ENCODE measurements at regions not wholly inside any gene's neighbourhood (a gene's known extent, or its start where the extent isn't known, plus 50 kb on each side); places are given as distances from the start of the nearest gene placed in this dataset.
"Not testable (repeated sequence)": the region's sequence is repeated elsewhere in the genome, so short reads cannot be mapped to it uniquely, and the experiment has no call there.

GRCh38 chr22:26957176-26957575, 299.8 kb downstream of the MIAT start:
- H3K27ac Mint-ChIP-seq: no peak overlapping the region
- DNase-seq (ENCODE audit: low spot score in 2 of 2): no peak
- ATAC-seq: no peak
- H3K4me3 Mint-ChIP-seq: no peak overlapping the region
- no peaks in the 10 kb centered on the region for H3K9me3 Mint-ChIP-seq
- no peaks in the 10 kb centered on the region for H3K4me1 Mint-ChIP-seq
- H3K36me3 Mint-ChIP-seq: no peaks in the 10 kb centered on the region

- no peaks in the 10 kb centered on the region for H3K9me3 Mint-ChIP-seq
- H3K36me3 Mint-ChIP-seq: no peaks in the 10 kb centered on the region
- no peak for ATAC-seq
These were observed 300.5 kb downstream of the MIAT start for GRCh38 chr22:26957897-26958296.

GRCh38 chr22:26958378-26958777, 301.0 kb downstream of the MIAT start:
- no peaks in the 10 kb centered on the region for H3K4me1 Mint-ChIP-seq
- no peak overlapping the region for H3K4me3 Mint-ChIP-seq
- DNase-seq (ENCODE audit: low spot score in 2 of 2) (no peak), ATAC-seq (no peak)
- H3K27ac Mint-ChIP-seq: no peak overlapping the region
- H3K9me3 Mint-ChIP-seq: no peaks in the 10 kb centered on the region
- no peaks in the 10 kb centered on the region for H3K36me3 Mint-ChIP-seq

More at GRCh38 chr22:26957897-26958296, 300.5 kb downstream of the MIAT start:
- H3K4me1 Mint-ChIP-seq: no peaks in the 10 kb centered on the region
- DNase-seq (ENCODE audit: low spot score in 2 of 2): no peak
- H3K27ac Mint-ChIP-seq: no peak overlapping the region
- no peak overlapping the region for H3K4me3 Mint-ChIP-seq

GRCh38 chr22:26964642-26965041, 307.3 kb downstream of the MIAT start:
- Mint-ChIP-seq H3K27ac (no peak overlapping the region), H3K9me3 (peaks cover 5% of the 10 kb centered on the region), H3K4me1 (no peaks in the 10 kb centered on the region), H3K36me3 (no peaks in the 10 kb centered on the region), H3K4me3 (no peak overlapping the region)
- DNase-seq (ENCODE audit: low spot score in 2 of 2): no peak
- no peak for ATAC-seq

- Mint-ChIP-seq H3K27ac (no peak overlapping the region), H3K4me3 (no peak overlapping the region), H3K9me3 (peaks cover 5% of the 10 kb centered on the region), H3K4me1 (no peaks in the 10 kb centered on the region), H3K36me3 (no peaks in the 10 kb centered on the region)
- no peak for ATAC-seq
- DNase-seq (ENCODE audit: low spot score in 2 of 2): no peak
These were observed 309.9 kb downstream of the MIAT start for GRCh38 chr22:26967282-26967681.

- Mint-ChIP-seq H3K4me1 (no peaks in the 10 kb centered on the region), H3K27ac (no peak overlapping the region), H3K4me3 (no peak overlapping the region), H3K9me3 (peaks cover 5% of the 10 kb centered on the region), H3K36me3 (no peaks in the 10 kb centered on the region)
- DNase-seq (ENCODE audit: low spot score in 2 of 2) (no peak), ATAC-seq (no peak)
These were observed 311.6 kb downstream of the MIAT start for GRCh38 chr22:26968859-26969523.

GRCh38 chr22:26970809-26971394, 313.5 kb downstream of the MIAT start:
- no peaks in the 10 kb centered on the region for H3K36me3 Mint-ChIP-seq

GRCh38 chr22:26972286-26972685, 314.9 kb downstream of the MIAT start:
- Mint-ChIP-seq H3K9me3 (no peaks in the 10 kb centered on the region), H3K4me1 (no peaks in the 10 kb centered on the region), H3K27ac (no peak overlapping the region), H3K36me3 (no peaks in the 10 kb centered on the region), H3K4me3 (no peak overlapping the region)
- DNase-seq (ENCODE audit: low spot score in 2 of 2) (no peak), ATAC-seq (no peak)

More at GRCh38 chr22:26970809-26971394, 313.5 kb downstream of the MIAT start:
- ATAC-seq: no peak
- H3K27ac Mint-ChIP-seq: no peak overlapping the region
- H3K4me1 Mint-ChIP-seq: no peaks in the 10 kb centered on the region
- no peaks in the 10 kb centered on the region for H3K9me3 Mint-ChIP-seq
- DNase-seq (ENCODE audit: low spot score in 2 of 2): no peak
- no peak overlapping the region for H3K4me3 Mint-ChIP-seq

- not testable (repeated sequence) for H3K9me3 Mint-ChIP-seq; DNase-seq (ENCODE audit: low spot score in 2 of 2); H3K36me3 Mint-ChIP-seq; H3K4me1 Mint-ChIP-seq; H3K4me3 Mint-ChIP-seq; H3K27ac Mint-ChIP-seq; ATAC-seq
These were observed 315.5 kb downstream of the MIAT start for GRCh38 chr22:26972915-26973314.

- Mint-ChIP-seq H3K4me3 (no peak overlapping the region), H3K27ac (no peak overlapping the region), H3K4me1 (no peaks in the 10 kb centered on the region), H3K36me3 (no peaks in the 10 kb centered on the region), H3K9me3 (no peaks in the 10 kb centered on the region)
- DNase-seq (ENCODE audit: low spot score in 2 of 2): no peak
- no peak for ATAC-seq
These were observed 316.6 kb downstream of the MIAT start for GRCh38 chr22:26974034-26974433.

GRCh38 chr22:26974914-26975803, 317.8 kb downstream of the MIAT start:
- Mint-ChIP-seq H3K4me1 (no peaks in the 10 kb centered on the region), H3K36me3 (no peaks in the 10 kb centered on the region), H3K9me3 (no peaks in the 10 kb centered on the region), H3K27ac (no peak overlapping the region), H3K4me3 (no peak overlapping the region)
- DNase-seq (ENCODE audit: low spot score in 2 of 2) (no peak), ATAC-seq (no peak)

- Mint-ChIP-seq H3K4me1 (no peaks in the 10 kb centered on the region), H3K27ac (no peak overlapping the region), H3K4me3 (no peak overlapping the region), H3K9me3 (no peaks in the 10 kb centered on the region), H3K36me3 (no peaks in the 10 kb centered on the region)
- DNase-seq (ENCODE audit: low spot score in 2 of 2) (no peak), ATAC-seq (no peak)
These were observed 318.5 kb downstream of the MIAT start for GRCh38 chr22:26975865-26976264.

GRCh38 chr22:26977741-26978376, 320.5 kb downstream of the MIAT start:
- Mint-ChIP-seq H3K9me3 (no peaks in the 10 kb centered on the region), H3K4me1 (no peaks in the 10 kb centered on the region), H3K4me3 (no peak overlapping the region), H3K36me3 (no peaks in the 10 kb centered on the region), H3K27ac (no peak overlapping the region)
- ATAC-seq: no peak
- no peak for DNase-seq (ENCODE audit: low spot score in 2 of 2)

GRCh38 chr22:26979294-26979693, 321.9 kb downstream of the MIAT start:
- H3K9me3 Mint-ChIP-seq: no peaks in the 10 kb centered on the region
- H3K4me1 Mint-ChIP-seq: no peaks in the 10 kb centered on the region
- H3K4me3 Mint-ChIP-seq: no peak overlapping the region
- no peak for ATAC-seq
- DNase-seq (ENCODE audit: low spot score in 2 of 2): no peak
- no peaks in the 10 kb centered on the region for H3K36me3 Mint-ChIP-seq
- no peak overlapping the region for H3K27ac Mint-ChIP-seq

GRCh38 chr22:26981111-26981510, 323.7 kb downstream of the MIAT start:
- ATAC-seq (no peak), DNase-seq (ENCODE audit: low spot score in 2 of 2) (no peak)
- Mint-ChIP-seq H3K4me3 (no peak overlapping the region), H3K9me3 (no peaks in the 10 kb centered on the region), H3K4me1 (no peaks in the 10 kb centered on the region), H3K27ac (no peak overlapping the region), H3K36me3 (no peaks in the 10 kb centered on the region)
